Naive thymus-derived CD4-positive, alpha-beta T cell (primary cell): ENCODE measurements at regions not wholly inside any gene's neighbourhood (a gene's known extent, or its start where the extent isn't known, plus 50 kb on each side); places are given as distances from the start of the nearest gene placed in this dataset.

Experiments
- ATAC-seq: fragments of 150-1000 bp; cut with Tn5 transposase; 2 replicates; pipeline ENCODE4 v1.10.0; 2021; ENCODE audit warnings: mild to moderate bottlenecking, moderate library complexity
- CTCF ChIA-PET: fragments of 350-600 bp; sonication (Branson Sonifier 250); formaldehyde crosslinking; loops from one replicate; lab custom pipeline; 2021; ENCODE audit warnings: antibody characterized with exemption; lab: Charles Lee
- POLR2A ChIA-PET: fragments of 350-600 bp; sonication (Branson Sonifier 250); formaldehyde crosslinking; loops from one replicate; lab custom pipeline; 2021; ENCODE audit warnings: antibody characterized with exemption, inconsistent platforms; lab: Charles Lee
- DNase-seq, 9 donors: peaks; one replicate each; pipeline versions ENCODE4 v3.0.0 to v3.0.0-alpha.2; 2020 to 2022; ENCODE audit warnings: mixed read lengths in 1 of 9
- H3K27ac ChIP-seq: one replicate; pipeline ENCODE4 v1.7.0; 2013; ENCODE audit warnings: mild to moderate bottlenecking, low read depth, low read length, moderate library complexity
- H3K27me3 ChIP-seq, 2 donors: one replicate each; pipeline ENCODE4 v1.7.0; 2013; ENCODE audit warnings: low read length in 2 of 2, mild to moderate bottlenecking in 2 of 2, moderate library complexity in 2 of 2; ENCODE audit not compliant: control insufficient read depth in 2 of 2, insufficient read depth in 2 of 2
- H3K36me3 ChIP-seq, 3 experiments: 1 replicate in 2 of 3; 2 replicates in 1 of 3; pipeline ENCODE4 v1.7.0; 2013; ENCODE audit warnings: low read length in 3 of 3, mild to moderate bottlenecking in 3 of 3, moderate library complexity in 1 of 3; ENCODE audit not compliant: insufficient read depth in 3 of 3, control insufficient read depth in 2 of 3
- H3K4me1 ChIP-seq, 2 donors: one replicate each; pipeline ENCODE4 v1.7.0; 2013; ENCODE audit warnings: low read length in 2 of 2, mild to moderate bottlenecking in 2 of 2, moderate library complexity in 1 of 2; ENCODE audit not compliant: control insufficient read depth in 2 of 2, insufficient read depth in 2 of 2
- H3K4me3 ChIP-seq: 2 replicates; pipeline ENCODE4 v1.7.0; 2013; ENCODE audit warnings: mild to moderate bottlenecking, low read length
- H3K9me3 ChIP-seq, 3 experiments: 1 replicate in 2 of 3; 2 replicates in 1 of 3; pipeline ENCODE4 v1.7.0; 2013; ENCODE audit warnings: low read length in 3 of 3; ENCODE audit not compliant: control insufficient read depth in 2 of 3
- H3K27ac Mint-ChIP-seq, 9 donors: one replicate each; pipeline ENCODE4 v1.8.0; 2020 to 2022; ENCODE audit warnings: mixed read lengths in 9 of 9, mild to moderate bottlenecking in 8 of 9, moderate library complexity in 5 of 9, inconsistent platforms in 2 of 9
- H3K27me3 Mint-ChIP-seq, 5 donors: one replicate each; pipeline ENCODE4 v1.8.0; 2021 to 2022; ENCODE audit warnings: mixed read lengths in 5 of 5, mild to moderate bottlenecking in 1 of 5
- H3K36me3 Mint-ChIP-seq, 5 donors: one replicate each; pipeline ENCODE4 v1.8.0; 2020 to 2022; ENCODE audit warnings: mixed read lengths in 5 of 5, mild to moderate bottlenecking in 3 of 5, inconsistent platforms in 1 of 5
- H3K4me1 Mint-ChIP-seq, 7 donors: one replicate each; pipeline ENCODE4 v1.8.0; 2020 to 2022; ENCODE audit warnings: mixed read lengths in 7 of 7, mild to moderate bottlenecking in 3 of 7, inconsistent platforms in 1 of 7
- H3K4me3 Mint-ChIP-seq, 10 donors: one replicate each; pipeline ENCODE4 v1.8.0; 2020 to 2022; ENCODE audit warnings: mild to moderate bottlenecking in 10 of 10, mixed read lengths in 10 of 10, moderate library complexity in 6 of 10, inconsistent platforms in 2 of 10
- H3K9me3 Mint-ChIP-seq, 11 donors: one replicate each; pipeline ENCODE4 v1.8.0; 2020 to 2022; ENCODE audit warnings: mixed read lengths in 11 of 11, mild to moderate bottlenecking in 4 of 11, inconsistent platforms in 1 of 11, moderate library complexity in 1 of 11
- intact Hi-C, 2 donors: fragments of 100-400 bp; cut with micrococcal nuclease; formaldehyde crosslinking; loops; one replicate each; pipeline ENCODE4 v1.15.1; 2023

DNA sequence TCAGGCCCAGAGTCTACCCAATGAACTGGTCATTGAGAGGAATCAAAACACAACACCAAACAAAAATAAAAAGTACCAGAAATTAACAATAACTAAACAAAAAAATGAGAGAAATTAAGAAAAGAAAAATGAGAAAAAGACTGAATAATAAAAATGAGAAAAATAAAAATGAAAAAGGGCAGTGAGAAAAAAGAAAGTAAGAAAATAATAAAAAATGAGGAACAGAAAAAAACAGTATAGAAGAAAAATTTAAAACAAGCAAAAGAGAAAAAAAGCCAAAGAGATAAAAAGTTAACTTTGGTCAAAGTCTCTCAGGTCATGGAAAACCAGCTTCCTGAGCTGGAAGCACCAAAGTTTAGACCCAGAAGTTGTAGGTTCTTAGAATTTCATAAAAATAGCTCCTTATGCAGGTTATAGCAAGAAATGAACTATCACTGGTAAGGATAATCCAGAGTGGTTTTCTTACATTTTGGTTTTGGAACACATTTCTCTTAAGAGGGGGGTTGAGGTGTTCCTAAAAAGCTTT lies 51.0 kb upstream of the WDR17 start:
- Histone ChIP-seq H3K4me1 (no peaks in the 10 kb centered on the region), H3K27me3 (no peaks in the 10 kb centered on the region), H3K36me3 (no peaks in the 10 kb centered on the region), H3K4me3 (no peak overlapping the region), H3K9me3 (no peaks in the 10 kb centered on the region), H3K27ac (no peak overlapping the region)
- no peak overlapping the region for H3K27ac Mint-ChIP-seq
- H3K9me3 Mint-ChIP-seq = peaks cover 0 to 4% (median 0%) of the 10 kb centered on the region in 11 donors
- ATAC-seq (no peak), DNase-seq (no peak)
- peaks cover 0 to 4% (median 0%) of the 10 kb centered on the region in 5 donors for H3K27me3 Mint-ChIP-seq
- ChIA-PET POLR2A (no interaction called here), CTCF (no interaction called here)
- peaks cover 0 to 4% (median 0%) of the 10 kb centered on the region in 7 donors for H3K4me1 Mint-ChIP-seq
- no peaks in the 10 kb centered on the region for H3K36me3 Mint-ChIP-seq
- no peak overlapping the region for H3K4me3 Mint-ChIP-seq
- intact Hi-C loops = no loop called here
